HCT116 (cell line): ENCODE measurements at regions not wholly inside any gene's neighbourhood (a gene's known extent, or its start where the extent isn't known, plus 50 kb on each side); places are given as distances from the start of the nearest gene placed in this dataset.

ENCODE experiments used
- EZH2 ChIP-seq: fragments of 200-600 bp; sonication (generic); IDR thresholded peaks from 2 replicates; pipeline ENCODE4 v1.6.1; 2017; ENCODE audit warnings: antibody characterized with exemption, mixed run types
- POLR2A ChIP-seq: IDR thresholded peaks from 2 replicates; pipeline ENCODE4 v1.7.0; 2011; ENCODE audit warnings: borderline replicate concordance; ENCODE audit not compliant: insufficient read depth, insufficient read length; ENCODE audit errors: extremely low read depth
- RAD21 ChIP-seq: IDR thresholded peaks from 2 replicates; pipeline ENCODE4 v1.6.1; 2012; ENCODE audit warnings: low read depth, mild to moderate bottlenecking
- SRF ChIP-seq: IDR thresholded peaks from 2 replicates; pipeline ENCODE4 v1.6.1; 2012; ENCODE audit warnings: low read depth
- YY1 ChIP-seq: IDR thresholded peaks from 2 replicates; pipeline ENCODE4 v1.6.1; 2011; ENCODE audit warnings: low read length, low read depth, moderate library complexity, mild to moderate bottlenecking; ENCODE audit not compliant: insufficient replicate concordance; ENCODE audit errors: extremely low read depth
- TF ChIP-seq, protein P1 (sequence below), 3 experiments: fragments of 200-600 bp in 1 of 3; sonication (generic) in 1 of 3; IDR thresholded peaks in 2 of 3; conservative IDR thresholded peaks in 1 of 3; 2 replicates each; pipeline ENCODE4 v1.5.1; 2012 to 2017; ENCODE audit warnings: low read depth in 2 of 3, low read length in 2 of 3, antibody characterized with exemption in 1 of 3, borderline replicate concordance in 1 of 3, control low read depth in 1 of 3, mild to moderate bottlenecking in 1 of 3, mixed read lengths in 1 of 3, mixed run types in 1 of 3, moderate library complexity in 1 of 3; ENCODE audit not compliant: insufficient read depth in 1 of 3

DNA sequence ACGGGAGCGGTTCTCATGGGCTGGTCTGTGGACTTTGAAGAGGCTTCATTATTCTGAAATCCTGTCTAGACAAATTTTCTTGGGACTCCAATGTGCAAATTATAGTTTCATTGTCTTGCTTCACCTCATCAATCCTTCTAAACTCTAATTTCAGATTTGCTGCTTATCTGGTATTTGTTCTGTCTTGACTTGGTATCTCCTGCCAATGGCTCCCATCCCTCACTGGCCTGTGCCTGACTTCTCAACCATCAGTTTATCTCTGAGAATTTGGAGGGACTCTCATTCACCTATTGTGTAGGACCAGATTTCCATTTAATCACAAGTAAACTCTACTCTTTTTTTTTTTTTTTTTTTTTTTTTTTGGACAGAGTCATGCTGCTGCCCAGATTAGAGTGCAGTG, 960.2 kb upstream of the NR2F2 start:
- TF ChIP-seq SRF (no peak), POLR2A (no peak), RAD21 (no peak), EZH2 (no peak), YY1 (no peak)
- TF ChIP-seq, protein P1, sequence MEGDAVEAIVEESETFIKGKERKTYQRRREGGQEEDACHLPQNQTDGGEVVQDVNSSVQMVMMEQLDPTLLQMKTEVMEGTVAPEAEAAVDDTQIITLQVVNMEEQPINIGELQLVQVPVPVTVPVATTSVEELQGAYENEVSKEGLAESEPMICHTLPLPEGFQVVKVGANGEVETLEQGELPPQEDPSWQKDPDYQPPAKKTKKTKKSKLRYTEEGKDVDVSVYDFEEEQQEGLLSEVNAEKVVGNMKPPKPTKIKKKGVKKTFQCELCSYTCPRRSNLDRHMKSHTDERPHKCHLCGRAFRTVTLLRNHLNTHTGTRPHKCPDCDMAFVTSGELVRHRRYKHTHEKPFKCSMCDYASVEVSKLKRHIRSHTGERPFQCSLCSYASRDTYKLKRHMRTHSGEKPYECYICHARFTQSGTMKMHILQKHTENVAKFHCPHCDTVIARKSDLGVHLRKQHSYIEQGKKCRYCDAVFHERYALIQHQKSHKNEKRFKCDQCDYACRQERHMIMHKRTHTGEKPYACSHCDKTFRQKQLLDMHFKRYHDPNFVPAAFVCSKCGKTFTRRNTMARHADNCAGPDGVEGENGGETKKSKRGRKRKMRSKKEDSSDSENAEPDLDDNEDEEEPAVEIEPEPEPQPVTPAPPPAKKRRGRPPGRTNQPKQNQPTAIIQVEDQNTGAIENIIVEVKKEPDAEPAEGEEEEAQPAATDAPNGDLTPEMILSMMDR (IDR thresholded peaks at IDR 0.05 in 2 of 3, conservative IDR thresholded peaks at IDR 0.05 in 1 of 3; ENCODE audit: borderline replicate concordance in 1 of 3, insufficient read depth in 1 of 3, low read depth in 2 of 3, low read length in 2 of 3), result no peak
